OCI-LY7 (cell line): ENCODE measurements at regions not wholly inside any gene's neighbourhood (a gene's known extent, or its start where the extent isn't known, plus 50 kb on each side); places are given as distances from the start of the nearest gene placed in this dataset.

ENCODE experiments used
- EZH2phosphoT487 ChIP-seq: fragments of 200-600 bp; sonication (generic); IDR thresholded peaks from 2 replicates; pipeline ENCODE4 v1.6.1; 2018; ENCODE audit warnings: low read depth, borderline replicate concordance, mild to moderate bottlenecking, mixed run types, antibody characterized with exemption, low read length, moderate library complexity, mixed read lengths
- TF ChIP-seq, protein P1 (sequence below): fragments of 200-600 bp; sonication (generic); conservative IDR thresholded peaks from 2 replicates; pipeline ENCODE4 v1.5.1; 2014; ENCODE audit warnings: mild to moderate bottlenecking, antibody characterized with exemption, low read length, moderate library complexity, mixed read lengths

DNA sequence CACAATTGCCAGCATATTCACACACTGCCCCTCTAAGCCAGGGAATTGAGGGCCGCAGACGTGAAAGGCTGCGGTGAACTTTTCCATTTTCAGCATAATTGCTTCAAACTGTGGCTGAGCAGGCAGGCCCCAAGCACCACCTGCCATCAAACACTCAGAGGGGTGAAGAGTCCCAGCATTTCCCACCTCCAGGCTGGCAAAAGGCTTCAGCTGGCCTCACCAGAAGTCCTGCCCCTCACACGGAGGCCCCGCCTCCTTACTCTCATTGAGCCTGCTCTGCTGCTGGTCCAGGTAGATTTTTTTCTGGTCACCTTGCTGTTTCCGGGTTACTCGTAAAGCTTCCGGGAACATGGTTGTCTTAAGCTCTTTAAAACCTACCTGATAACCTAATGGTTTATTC, 52.0 kb upstream of the PRELID3B start:
- TF ChIP-seq, protein P1, sequence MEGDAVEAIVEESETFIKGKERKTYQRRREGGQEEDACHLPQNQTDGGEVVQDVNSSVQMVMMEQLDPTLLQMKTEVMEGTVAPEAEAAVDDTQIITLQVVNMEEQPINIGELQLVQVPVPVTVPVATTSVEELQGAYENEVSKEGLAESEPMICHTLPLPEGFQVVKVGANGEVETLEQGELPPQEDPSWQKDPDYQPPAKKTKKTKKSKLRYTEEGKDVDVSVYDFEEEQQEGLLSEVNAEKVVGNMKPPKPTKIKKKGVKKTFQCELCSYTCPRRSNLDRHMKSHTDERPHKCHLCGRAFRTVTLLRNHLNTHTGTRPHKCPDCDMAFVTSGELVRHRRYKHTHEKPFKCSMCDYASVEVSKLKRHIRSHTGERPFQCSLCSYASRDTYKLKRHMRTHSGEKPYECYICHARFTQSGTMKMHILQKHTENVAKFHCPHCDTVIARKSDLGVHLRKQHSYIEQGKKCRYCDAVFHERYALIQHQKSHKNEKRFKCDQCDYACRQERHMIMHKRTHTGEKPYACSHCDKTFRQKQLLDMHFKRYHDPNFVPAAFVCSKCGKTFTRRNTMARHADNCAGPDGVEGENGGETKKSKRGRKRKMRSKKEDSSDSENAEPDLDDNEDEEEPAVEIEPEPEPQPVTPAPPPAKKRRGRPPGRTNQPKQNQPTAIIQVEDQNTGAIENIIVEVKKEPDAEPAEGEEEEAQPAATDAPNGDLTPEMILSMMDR = no peak
- TF ChIP-seq EZH2phosphoT487 = no peak
